HG02870 (cell line): ENCODE measurements at regions not wholly inside any gene's neighbourhood (a gene's known extent, or its start where the extent isn't known, plus 50 kb on each side); places are given as distances from the start of the nearest gene placed in this dataset.

Source experiments
- ATAC-seq: cut with Tn5 transposase; IDR thresholded peaks from one replicate; pipeline ENCODE4 v1.9.1; 2021; ENCODE audit warnings: mild to moderate bottlenecking, moderate library complexity; ENCODE audit not compliant: unreplicated experiment

DNA sequence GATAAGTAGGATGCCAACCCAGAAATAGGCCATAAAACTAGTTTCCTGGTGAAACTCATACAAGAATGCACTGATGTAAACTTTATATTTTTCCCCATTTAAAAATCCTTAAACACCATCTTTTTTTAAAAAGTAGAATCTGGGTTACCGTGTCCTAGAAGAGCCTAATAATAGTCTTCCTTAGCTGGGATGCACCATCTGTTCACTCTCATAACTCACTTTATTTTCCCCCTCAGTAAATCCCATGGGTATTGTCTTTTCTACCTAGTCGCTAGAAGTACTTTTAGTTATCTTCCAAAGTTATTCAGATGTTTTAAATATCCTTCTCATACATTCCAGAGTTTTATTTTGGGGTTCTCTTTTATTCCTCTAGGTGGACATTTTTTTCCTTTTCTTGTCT, 250.2 kb downstream of the PLA2G4A start:
- no peak for ATAC-seq

DNA sequence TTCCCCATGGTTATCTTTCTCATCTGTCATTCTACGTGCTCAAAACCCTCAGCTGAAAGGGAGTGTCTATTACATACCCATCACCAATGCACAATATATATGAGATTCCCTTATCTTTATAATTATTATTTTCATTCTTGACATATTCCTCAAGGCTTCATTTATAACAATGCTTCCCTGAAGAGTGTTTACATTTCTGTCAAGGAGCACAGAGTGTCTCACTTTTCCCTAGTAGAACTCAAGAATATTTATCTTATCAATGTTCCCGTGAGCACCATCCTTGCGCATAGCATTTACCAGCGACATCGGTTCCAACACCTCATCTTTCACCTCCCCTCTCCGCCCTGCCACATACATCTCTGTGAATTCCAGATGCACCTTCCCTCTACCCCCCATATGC, 250.6 kb downstream of the PLA2G4A start:
- ATAC-seq: no peak

DNA sequence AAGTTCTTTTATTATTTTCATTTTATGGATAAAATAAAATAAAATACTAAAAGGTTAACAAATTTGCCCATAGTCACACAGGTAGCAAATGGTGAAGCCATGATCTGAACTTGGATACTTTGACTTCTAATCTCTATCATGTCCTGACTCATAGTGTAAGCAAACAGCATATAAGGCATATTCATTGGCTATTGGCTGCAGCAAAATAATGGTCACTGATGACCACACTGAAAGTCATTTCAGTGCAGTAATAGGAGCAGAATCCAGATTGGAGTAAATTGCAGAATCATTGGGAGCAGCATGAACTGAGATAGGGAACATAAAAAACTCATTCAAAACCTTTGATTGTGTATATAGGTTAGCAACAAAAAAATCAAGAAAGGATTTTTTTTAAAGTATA, 262.9 kb downstream of the PLA2G4A start:
- no peak for ATAC-seq

DNA sequence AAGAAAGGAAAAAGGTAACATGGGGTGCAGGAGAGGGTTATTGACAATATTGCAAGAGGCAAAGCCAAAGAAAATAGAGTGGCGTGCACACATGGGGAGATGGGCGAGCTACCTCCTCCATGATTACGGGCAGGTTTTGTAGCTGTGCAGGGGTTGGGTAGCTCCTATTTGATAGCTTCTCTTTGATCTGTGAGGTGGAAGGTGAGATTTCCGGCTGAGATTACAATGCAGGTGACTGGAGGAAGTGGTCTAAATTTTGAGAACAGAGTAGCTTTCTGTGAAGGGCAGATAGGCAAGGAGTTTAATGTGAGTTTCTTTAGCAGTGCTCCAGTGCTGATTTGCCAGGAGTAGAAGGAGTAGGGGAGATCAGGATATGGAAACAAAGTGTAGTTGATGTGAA, 263.4 kb downstream of the PLA2G4A start:
- ATAC-seq: no peak

DNA sequence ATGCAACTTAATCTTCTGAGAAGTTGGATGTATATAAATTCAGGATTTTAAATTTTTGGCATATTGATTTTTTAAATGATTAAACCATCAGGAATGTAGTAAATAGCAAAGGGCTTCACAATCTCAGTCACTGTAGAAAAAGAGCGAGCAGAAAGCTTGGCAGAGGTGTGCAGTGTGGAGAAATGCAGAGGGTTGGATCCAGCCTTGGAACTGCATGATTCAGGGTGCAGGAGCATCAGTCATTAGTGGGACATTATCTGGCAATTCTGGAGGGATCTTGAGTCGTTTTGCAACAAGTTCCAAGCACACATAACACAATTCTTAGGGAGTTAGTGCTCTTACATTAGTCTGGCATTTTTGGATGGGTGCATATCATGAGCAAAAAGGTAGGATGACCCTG, 267.9 kb downstream of the PLA2G4A start:
- ATAC-seq: no peak

DNA sequence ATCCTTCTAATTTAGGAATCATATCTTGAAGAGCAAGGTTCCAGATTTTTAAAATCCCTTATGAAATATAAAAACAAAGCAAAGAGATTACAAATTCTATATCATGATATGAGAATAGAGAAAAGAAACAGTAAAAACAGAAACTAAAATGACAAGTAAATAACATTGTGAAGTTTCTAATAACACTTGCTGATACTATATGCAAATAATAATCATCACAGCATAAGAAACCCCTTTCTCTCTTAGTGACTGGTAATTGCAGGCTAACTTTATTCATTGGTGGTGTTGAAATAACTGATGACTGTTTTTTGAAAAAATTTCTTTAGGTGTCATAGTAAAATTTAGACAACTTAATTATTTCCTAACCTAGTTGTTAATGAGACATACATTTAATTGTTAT, 281.6 kb downstream of the PLA2G4A start:
- no peak for ATAC-seq

DNA sequence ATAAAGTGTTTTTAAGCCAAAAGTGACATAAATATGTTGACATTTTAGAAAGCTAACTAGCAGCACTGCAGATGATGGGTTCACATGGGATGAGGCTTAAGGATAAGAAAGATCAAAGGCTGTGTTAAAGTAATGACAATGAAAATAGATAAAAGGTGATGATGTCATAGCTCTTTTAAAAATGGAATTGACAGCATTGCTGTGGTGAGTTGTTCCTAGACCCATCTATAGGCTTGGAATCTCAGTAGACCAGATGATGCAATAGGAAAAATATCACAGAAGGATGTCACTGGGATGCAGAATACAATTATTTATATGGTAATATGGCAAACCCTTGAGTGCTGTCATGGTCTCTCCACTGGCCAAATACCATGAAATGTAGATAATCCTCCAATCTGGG, 286.0 kb downstream of the PLA2G4A start:
- ATAC-seq: no peak

DNA sequence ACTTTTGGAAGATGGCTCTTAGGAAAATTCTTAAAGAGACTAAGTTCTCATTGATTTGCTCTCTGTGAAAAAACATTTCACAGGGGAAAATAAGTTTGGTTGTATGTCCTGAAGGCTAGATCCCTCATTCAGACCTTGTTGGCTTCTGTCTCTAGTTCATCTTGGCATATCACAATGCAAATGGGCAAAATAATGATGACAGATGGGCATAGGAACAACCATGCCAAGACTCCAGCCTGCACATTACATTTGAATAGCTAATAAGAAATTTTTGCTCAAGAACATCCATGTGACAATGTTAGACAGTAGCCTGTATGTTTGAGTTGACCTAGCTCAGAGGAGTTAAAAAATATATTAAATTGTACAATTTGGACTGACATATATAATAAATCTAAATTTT, 292.9 kb downstream of the PLA2G4A start:
- ATAC-seq: no peak

DNA sequence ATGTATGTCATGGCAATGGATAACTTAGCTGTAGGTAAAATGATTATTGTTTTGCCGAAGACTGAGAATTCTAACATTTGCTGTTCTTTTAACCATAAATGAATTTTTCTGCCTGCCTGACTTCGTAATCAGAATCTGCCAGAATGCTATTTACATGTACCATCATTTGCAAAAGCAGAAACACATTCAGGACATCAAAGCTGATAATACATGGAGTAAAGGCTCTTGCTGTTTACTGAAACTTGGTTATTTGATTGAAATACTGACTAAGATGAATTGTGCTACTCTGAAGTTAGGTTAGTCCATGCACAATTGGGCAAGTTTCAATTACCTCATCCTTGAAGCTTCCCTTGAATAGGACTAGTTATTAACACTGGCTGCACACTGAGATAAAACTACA, 293.8 kb downstream of the PLA2G4A start:
- no peak for ATAC-seq

DNA sequence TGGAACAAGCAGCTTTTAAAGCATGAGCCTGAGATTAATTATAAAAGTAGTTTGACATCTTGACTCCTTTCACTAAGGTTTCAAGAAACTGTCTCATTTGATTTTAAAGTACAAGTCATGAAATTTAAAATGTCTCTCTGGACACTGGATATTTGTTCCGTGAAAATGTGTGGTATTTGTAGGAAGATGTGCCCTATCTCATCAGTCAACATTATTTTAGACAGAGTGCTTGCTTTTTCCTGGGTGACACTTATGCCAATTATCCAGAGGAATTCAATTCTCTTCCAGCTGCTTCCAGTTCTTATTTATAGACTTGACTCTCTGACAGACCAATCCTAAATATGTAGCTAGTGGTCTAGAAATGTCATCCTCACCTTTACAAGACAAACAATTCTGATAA, 300.4 kb downstream of the PLA2G4A start:
- no peak for ATAC-seq

DNA sequence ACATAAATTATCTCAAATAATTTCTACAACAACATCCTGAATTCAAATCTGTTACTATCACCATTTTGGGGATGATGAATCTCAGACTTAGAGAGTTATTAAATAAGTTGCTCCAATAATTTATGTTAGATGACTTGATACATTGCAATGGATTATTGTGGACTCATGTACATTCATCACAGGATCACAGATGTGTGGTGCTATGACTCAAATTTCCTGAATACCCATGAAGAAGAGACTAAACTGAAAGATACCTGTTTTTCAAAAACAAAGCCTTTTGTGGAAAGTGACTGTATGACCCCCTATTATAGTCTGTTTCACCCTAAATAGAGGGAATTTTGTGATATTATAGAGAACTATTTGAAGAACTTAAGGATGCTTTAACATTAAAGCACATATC, 315.0 kb downstream of the PLA2G4A start:
- no peak for ATAC-seq

DNA sequence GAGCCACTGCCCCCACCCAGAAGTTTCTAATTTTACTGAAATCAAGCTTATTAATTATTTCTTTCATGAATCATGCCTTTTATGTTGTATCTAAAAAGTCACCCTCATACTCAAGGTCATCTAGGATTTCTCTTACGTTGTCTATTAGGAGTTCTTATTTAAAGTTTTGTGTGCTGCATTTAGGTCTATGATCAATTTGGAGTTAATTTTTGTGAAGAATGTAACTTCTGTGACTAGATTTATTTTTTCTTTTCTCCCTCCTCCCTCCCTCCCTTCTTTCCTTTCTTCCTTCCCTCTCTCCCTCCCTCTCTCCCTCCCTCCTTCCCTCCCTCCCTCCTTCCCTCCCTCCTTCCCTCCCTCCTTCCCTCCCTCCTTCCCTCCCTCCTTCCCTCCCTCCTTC, 317.6 kb downstream of the PLA2G4A start:
- no peak for ATAC-seq

DNA sequence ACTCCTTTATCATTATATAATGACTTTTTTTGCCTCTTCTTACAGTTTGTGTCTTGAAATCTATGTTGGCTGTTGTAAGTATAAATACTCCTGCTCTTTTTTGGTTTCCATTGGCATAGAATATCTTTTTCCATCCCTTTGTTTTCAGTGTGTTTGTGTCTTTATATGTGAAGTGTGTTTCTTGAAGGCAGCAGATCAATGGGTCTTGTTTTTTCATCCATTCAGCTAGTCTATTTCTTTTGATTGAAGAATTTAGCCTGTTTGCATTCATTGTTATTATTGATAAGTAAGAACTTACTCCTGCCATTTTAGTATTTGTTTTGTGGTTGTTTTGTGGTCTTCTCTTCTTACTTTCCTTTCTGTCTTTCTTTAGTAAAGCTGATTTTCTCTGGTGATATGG, 322.8 kb downstream of the PLA2G4A start:
- no peak for ATAC-seq

DNA sequence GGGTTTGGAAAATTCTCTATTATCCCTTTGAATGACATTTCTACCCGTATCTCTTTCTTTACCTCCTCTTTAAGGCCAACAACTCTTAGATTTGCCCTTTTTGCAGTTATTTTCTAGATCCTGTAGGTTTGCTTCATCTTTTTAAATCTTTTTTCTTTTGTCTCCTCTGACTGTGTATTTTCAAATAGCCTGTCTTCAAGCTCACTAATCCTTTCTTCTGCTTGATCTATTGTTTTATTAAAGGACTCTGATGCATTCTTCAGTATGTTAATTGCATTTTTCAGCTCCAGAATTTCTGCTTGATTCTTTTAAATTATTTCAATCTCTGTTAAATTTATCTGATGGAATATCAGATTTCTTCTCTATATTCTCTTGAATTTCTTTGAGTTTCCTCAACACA, 324.3 kb downstream of the PLA2G4A start:
- ATAC-seq: no peak

DNA sequence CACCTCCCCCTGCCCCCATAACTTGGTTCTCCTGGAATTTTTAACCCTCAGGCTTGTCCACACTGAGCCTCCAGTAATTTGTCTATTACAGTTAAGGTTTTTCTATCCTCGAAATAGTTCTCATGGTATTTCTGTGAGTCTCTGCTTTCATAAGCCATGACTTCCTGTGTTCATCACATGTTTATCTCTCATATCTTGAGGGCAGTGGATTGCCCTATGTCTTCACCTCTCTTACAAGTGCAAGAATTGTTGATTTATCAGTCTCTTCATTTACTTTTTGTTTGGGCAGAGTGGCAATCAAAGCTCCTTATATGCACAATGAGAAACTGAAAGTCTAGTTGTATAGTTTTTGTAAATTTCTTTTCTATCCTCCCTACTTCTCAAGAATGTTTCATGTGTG, 328.4 kb downstream of the PLA2G4A start:
- no peak for ATAC-seq

DNA sequence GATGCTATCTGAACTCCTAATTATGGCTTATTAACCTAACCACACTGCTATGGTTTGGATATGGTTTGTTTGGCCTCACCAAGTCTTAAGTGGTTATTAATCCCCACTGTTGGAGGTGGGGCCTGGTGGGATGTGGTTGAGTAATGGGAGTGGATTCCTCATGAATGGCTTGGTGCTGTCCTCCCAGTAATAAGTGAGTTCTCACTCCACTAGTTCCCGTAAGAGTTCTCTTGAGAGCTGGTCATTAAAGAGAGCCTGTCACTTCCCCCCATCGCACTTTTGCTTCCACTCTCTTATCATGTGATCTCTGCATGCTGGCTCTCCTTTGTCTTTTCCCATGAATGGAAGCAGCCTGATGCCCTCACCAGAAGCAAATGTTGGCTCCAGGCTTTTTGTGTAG, 328.8 kb downstream of the PLA2G4A start:
- no peak for ATAC-seq

DNA sequence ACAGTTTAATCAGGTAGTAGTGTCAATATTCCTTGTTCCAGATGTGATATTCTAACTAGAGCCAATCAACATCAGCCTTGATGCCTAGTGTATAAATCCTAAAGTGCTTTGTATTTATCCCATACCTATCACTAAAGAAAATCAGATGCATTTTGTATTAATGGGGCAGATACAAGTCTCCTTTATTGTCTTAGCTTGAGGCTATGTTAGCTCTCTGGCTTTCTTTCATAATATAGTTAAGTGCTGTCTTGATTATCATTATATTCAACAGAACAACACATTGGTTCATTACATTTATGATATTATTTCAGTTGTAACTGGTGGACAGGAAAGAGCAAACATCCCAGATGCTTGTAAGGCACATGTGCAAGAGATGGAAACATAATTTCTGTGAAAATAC, 338.8 kb downstream of the PLA2G4A start:
- ATAC-seq: no peak

DNA sequence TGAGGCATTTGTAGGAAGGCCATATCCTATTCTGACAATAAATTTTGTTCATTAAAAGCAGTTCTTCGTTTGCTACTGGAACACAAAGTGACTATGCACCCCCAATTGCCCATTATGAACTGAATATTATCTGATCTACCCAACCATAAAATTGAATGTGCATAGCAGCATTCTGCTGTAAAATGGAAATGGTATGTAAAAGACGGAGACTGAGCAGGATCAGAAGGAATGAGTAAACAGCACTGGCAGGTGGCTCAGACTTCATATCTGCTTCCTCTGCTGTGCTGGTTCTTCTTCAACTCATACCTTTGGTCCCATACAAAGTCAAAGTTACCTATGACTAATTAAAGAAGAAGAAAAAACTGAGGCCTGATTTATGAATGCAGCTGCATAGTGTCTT, 339.5 kb downstream of the PLA2G4A start:
- ATAC-seq: no peak

DNA sequence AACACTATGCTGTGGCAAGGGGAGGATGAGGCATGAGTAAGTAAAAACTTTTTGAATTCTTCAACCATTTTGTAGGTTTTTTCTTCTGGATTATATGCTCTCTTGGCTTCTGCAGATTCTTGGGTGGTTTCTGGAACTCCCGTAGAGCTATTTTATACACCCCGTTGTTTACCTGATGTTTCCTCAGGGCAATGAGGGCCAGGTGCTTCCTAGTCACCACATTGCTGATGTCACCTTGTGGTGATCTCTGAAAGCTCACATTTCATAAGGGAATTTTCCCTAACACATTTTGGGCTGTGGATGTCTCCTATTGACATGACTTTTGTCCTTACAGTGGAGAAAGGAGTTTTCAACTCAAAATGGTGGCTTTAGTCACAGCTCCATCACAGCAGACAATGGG, 356.6 kb downstream of the PLA2G4A start:
- ATAC-seq: no peak

DNA sequence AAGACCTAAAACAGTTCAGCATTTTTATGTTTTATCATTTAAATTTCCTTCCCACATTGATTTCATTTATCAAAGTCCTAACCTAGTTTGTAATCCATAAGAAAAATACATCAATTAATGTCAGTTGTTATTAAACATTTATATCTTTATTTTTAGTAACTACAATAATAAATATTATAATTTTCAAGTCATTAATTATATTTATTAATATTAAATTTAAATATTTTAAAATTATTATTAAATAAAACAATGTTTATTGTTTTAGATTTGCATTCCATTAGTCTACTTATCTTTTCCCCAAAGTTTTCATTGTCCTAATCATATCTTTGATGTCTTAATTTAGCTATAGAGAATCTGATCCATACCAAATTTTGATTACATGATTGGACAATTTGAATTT, 368.9 kb downstream of the PLA2G4A start:
- ATAC-seq: no peak

DNA sequence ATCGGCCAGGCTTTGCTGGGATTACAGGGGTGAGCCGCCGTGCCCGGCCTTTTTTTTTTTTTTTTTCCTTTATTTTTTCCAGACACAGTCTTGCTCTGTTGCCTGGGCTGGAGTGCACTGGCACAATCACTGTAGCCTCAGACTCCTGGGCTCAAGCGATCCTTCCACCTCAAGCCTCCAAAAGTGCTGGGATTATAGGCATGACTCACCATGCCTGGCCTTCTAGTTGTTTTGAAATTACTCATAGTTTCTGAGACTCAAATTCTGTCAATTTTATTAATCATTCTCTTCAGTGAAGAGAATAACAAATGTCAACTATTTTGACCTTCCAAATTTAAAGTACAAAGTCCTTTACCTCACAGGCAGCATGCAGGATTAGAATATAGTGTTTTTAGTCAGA, 374.5 kb downstream of the PLA2G4A start:
- ATAC-seq: no peak

DNA sequence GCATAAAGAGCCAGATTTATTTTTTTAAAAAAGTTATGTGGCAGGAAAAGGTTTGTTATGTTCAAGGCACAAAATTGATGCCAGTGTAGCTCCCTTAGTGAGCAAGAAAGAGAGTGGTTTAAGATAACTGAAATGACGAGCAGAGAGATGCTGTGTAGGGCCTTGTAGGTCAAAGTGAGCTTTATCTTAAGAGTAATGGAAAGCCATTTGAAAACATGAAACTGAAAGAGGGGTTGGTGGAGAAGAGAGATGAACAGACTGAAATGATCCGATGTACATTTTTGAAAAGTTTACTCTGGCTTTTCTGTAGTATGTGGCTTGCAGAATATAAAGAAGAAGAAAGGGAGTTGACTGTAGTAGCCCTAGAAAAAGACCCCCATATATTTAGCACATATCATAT, 383.6 kb downstream of the PLA2G4A start:
- no peak for ATAC-seq

DNA sequence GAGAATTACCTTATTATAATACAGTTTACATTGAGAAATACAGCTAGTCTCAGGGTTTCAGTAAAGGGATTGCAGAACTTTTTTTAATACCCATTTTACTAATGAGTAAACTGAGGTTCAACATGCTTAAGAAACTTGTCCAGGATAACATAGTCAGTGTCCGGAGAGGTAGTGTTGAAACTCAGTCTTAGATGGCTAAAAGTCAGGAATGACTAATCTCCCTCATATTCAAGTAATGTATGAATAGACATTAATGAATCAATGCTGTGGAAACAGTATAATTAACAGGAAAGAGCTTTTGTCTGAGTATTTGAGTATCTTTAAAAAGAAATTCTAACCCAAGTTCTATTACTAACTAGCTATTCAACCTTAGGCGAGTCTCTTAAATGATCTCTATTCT, 397.6 kb downstream of the PLA2G4A start:
- no peak for ATAC-seq

DNA sequence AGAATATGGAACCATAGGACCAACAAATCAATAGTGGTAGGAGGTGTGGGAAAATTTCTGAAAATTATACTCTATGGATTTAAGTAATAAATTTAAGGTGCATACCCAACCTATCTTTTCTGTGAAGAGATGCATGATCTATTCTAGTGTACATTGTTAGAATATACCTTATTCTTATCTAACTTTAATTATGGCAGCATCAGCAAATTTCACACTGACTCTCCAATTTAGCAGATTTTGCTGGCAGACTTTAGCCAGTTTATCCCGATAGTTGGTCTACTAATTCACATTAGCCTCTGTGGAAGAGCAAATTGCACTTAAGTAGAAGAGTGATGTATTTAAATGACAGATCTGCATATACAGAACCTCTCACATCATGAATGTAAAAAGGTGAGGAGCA, 400.0 kb downstream of the PLA2G4A start:
- ATAC-seq: no peak
